ENCODE measurements at regions not wholly inside any gene's neighbourhood (a gene's known extent, or its start where the extent isn't known, plus 50 kb on each side); places are given as distances from the start of the nearest gene placed in this dataset.
"Not testable (repeated sequence)": the region's sequence is repeated elsewhere in the genome, so short reads cannot be mapped to it uniquely, and the experiment has no call there.

GRCh38 chr17:5975661-5976060 is 94.5 kb upstream of the WSCD1 start:
- DNase-seq: no peak

- no peak for DNase-seq
Measured at GRCh38 chr17:5976251-5976650, 93.9 kb upstream of the WSCD1 start.

- DNase-seq: no peak
Measured at GRCh38 chr17:5978496-5978895, 91.7 kb upstream of the WSCD1 start.

- DNase-seq: no peak
Measured at GRCh38 chr17:5980941-5981340, 89.2 kb upstream of the WSCD1 start.

- no peak for DNase-seq
Measured at GRCh38 chr17:5986644-5987043, 83.5 kb upstream of the WSCD1 start.

GRCh38 chr17:6000426-6000825 is 69.8 kb upstream of the WSCD1 start:
- no peak for DNase-seq

- not testable (repeated sequence) for DNase-seq
Measured at GRCh38 chr17:6003221-6003620, 67.0 kb upstream of the WSCD1 start.

- no peak for DNase-seq
Measured at GRCh38 chr17:6005939-6006338, 64.2 kb upstream of the WSCD1 start.

- DNase-seq: no peak
Measured at GRCh38 chr17:6011206-6011605, 59.0 kb upstream of the WSCD1 start.

GRCh38 chr17:6018788-6019187 is 51.4 kb upstream of the WSCD1 start:
- DNase-seq: no peak

- DNase-seq: no peak
Measured at GRCh38 chr17:6019959-6020358, 50.2 kb upstream of the WSCD1 start.

- no peak for DNase-seq
Measured at GRCh38 chr17:6020376-6021010, 49.7 kb upstream of the WSCD1 start.

Data from T-helper 1 cell (primary cell).